HT-29 (cell line): ENCODE measurements at regions not wholly inside any gene's neighbourhood (a gene's known extent, or its start where the extent isn't known, plus 50 kb on each side); places are given as distances from the start of the nearest gene placed in this dataset.
A peak's percentile ranks its signal among the peaks of the same experiment; 100 is the strongest.

Experiments used
- DNase-seq: peaks from one replicate; pipeline ENCODE4 v3.0.0-alpha.2; 2015; ENCODE audit warnings: low spot score

- DNase-seq, result no peak
Measured at GRCh38 chr14:98966475-98967162, 305.4 kb downstream of the BCL11B start.

- DNase-seq, result peak; percentile 21
Measured at GRCh38 chr14:98974113-98974512, 297.9 kb downstream of the BCL11B start.

- DNase-seq, result no peak
Measured at GRCh38 chr14:98976271-98976670, 295.7 kb downstream of the BCL11B start.

GRCh38 chr14:98977451-98977850 lies 294.5 kb downstream of the BCL11B start:
- no peak for DNase-seq

GRCh38 chr14:98982986-98983385 lies 289.0 kb downstream of the BCL11B start:
- no peak for DNase-seq

GRCh38 chr14:98984027-98984718 lies 287.8 kb downstream of the BCL11B start:
- DNase-seq, result no peak

GRCh38 chr14:98984719-98985041 lies 287.3 kb downstream of the BCL11B start:
- DNase-seq, result no peak

GRCh38 chr14:98993818-98994217 lies 278.2 kb downstream of the BCL11B start:
- no peak for DNase-seq

- DNase-seq, result no peak
Measured at GRCh38 chr14:98994561-98994960, 277.4 kb downstream of the BCL11B start.

GRCh38 chr14:98997526-98998205 lies 274.3 kb downstream of the BCL11B start:
- no peak for DNase-seq

- DNase-seq, result no peak
Measured at GRCh38 chr14:98999345-98999744, 272.7 kb downstream of the BCL11B start.

GRCh38 chr14:98999901-99000300 lies 272.1 kb downstream of the BCL11B start:
- DNase-seq, result no peak

GRCh38 chr14:99001241-99001640 lies 270.8 kb downstream of the BCL11B start:
- DNase-seq, result no peak

- DNase-seq, result no peak
Measured at GRCh38 chr14:99003646-99004045, 268.4 kb downstream of the BCL11B start.

GRCh38 chr14:99004112-99004511 lies 267.9 kb downstream of the BCL11B start:
- DNase-seq, result no peak

- no peak for DNase-seq
Measured at GRCh38 chr14:99006276-99006675, 265.7 kb downstream of the BCL11B start.

- no peak for DNase-seq
Measured at GRCh38 chr14:99007795-99008194, 264.2 kb downstream of the BCL11B start.

- no peak for DNase-seq
Measured at GRCh38 chr14:99009871-99010270, 262.1 kb downstream of the BCL11B start.

GRCh38 chr14:99011385-99011784 lies 260.6 kb downstream of the BCL11B start:
- no peak for DNase-seq

GRCh38 chr14:99012703-99013102 lies 259.3 kb downstream of the BCL11B start:
- no peak for DNase-seq

GRCh38 chr14:99015833-99016232 lies 256.2 kb downstream of the BCL11B start:
- no peak for DNase-seq

GRCh38 chr14:99023371-99023770 lies 248.6 kb downstream of the BCL11B start:
- no peak for DNase-seq

- DNase-seq, result no peak
Measured at GRCh38 chr14:99024926-99025325, 247.1 kb downstream of the BCL11B start.
